Brain pericyte (primary cell): ENCODE measurements at regions not wholly inside any gene's neighbourhood (a gene's known extent, or its start where the extent isn't known, plus 50 kb on each side); places are given as distances from the start of the nearest gene placed in this dataset.

Experiments used
- DNase-seq: peaks from one replicate; pipeline ENCODE4 v3.0.0-alpha.2; 2012; ENCODE audit warnings: low read depth, low spot score

DNA sequence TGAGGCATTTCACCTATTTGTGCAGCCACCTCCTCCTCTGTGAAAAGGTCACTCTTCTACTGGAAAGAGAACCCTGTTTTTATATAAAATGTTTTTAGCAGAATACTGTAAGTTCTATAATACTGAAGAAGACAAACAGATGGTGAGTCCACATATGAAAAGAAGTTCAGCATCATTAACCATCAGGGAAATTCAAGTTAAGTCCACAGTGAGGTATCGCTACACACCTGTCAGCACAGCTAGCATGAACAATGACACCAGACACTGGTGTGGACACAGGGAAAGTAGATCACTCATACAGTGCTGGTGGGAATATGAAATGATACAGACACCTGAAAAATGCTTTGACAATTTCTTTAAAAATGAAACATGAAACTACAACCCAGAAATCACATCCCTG, 133.0 kb downstream of the MAD2L1 start:
- DNase-seq, result no peak

DNA sequence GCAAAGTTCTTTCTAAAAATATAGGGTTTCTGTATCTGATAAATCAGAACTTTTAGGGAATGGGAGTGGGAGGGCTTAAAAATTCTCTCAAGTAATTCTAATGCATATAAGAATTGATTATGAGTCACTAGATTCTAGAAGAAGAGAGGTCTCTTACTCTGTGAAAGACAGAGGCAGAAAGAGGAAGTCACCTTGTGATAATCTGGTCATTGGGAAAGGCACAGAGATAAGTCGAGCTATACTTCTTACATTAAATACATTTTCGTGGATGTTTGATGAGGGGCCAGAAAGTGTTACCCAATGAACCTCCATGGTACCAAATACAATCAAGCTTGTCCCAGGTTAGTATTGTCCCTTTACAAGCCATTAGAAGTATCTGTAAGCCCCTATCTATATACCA, 134.4 kb downstream of the MAD2L1 start:
- no peak for DNase-seq

DNA sequence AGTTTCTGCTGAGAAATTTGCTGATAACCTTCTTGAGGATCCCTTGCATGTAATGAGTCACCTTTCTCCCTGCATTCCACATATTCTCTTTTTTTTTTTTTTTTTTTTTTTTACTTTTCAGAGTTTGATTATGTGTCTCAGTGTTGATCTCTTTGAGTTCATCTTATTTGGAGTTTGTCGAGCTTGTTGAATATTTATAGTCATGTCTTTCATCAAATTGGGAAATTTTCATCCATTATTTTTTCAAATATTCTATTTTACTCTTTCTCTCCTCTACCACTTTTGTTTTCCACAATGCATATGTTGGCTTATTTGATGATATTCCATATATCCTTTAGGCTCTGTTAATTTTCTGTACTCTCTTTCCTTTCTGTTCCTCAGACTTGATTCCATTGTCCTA, 136.1 kb downstream of the MAD2L1 start:
- no peak for DNase-seq

DNA sequence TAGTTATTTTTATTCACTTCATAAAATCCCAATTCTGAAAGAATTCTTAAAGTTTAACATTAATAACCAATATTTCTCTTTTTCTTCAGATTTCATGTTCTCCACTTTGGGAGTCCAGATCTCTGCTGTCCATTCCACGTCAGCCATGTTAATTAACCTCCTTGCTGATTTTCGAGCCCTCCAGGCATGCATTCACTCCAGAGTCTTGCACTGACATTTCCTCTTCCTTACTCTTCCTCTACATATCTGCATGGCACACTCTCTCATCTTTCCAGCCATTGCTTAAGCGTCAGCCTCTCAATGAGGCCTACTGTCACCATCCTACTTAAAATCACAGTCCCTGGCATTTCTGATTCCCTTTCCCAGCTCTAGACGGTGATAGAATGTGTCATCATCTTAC, 144.8 kb downstream of the MAD2L1 start:
- no peak for DNase-seq

DNA sequence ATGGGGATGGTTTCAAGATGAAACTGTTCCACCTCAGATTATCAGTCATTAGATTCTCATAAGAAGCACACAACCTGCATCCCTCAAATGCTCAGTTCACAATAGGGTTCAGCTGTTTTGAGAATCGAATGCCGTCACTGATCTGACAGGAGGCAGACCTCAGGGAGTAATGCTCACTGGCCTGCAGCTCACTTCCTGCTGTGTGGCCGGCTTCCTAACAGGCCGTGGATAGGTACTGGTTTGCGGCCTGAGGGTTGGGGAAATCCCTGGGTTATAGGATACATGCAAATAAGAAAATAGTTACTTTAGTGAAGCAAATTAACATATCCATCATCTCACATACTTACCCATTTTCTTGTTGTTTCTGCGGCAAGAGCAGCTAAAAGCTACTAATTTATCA, 160.4 kb downstream of the MAD2L1 start:
- no peak for DNase-seq

DNA sequence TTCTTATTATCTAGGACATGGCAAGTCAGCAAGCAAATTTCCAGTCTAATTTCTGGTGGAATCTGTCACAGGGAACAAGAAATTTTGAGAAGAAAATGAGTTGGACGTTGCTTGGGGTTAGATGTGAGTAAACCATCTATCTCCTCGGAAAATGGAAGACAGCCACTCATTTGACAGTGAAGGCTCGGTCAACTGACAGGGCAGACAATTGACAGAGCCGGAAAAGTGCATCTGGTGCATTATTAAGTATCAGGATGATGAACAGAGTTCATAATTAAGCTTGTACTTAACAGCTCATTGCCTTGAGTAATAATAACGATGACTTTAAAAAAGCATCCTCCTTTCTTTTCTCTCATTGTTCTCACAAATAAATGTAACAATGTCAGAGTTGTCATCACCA, 168.4 kb downstream of the MAD2L1 start:
- no peak for DNase-seq

DNA sequence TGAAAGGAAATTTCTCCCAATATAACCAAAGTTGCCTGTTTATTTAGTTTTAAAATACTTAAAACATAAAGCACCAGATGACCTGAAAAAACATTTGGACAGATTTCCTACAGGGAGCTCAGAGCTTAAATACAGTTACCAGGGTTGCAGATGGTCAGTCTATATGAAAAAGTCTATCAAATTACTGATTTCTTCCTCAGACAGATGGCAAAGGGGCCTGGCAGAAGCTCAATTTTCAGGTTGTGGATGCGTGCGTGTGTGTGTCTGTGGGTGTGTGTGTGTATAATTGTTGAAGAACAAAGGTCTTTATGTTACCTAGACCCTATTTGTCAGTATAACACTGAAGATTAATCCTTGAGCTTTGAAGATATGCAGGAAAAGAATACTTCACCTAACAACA, 169.4 kb downstream of the MAD2L1 start:
- DNase-seq, result peak; percentile 44

DNA sequence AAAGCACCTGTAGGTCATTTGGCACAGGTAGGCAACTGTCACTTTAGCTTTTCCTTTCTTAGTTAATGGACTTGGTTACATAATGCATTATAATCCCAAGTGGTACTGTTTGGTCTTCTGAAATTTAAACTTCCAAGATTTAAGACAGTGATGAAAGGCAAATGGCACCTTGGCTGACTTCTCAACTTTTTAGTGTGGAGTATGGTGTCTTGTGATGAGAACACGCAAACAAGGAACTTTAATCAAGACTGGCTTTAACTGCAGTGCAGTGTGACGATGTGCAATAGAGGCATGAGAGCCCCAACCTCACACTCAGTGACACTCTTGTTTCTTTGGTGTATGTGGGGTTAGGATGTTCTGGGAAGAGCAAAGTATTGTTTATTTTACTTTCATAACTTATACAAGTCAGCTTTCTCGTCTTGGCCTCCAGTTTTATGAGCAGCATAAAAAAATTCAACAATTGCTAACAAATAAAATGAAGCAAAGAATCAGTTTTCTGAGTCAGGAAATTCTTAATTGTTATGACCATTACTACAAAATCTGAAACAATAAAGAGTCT, 171.9 kb downstream of the MAD2L1 start:
- no peak for DNase-seq

DNA sequence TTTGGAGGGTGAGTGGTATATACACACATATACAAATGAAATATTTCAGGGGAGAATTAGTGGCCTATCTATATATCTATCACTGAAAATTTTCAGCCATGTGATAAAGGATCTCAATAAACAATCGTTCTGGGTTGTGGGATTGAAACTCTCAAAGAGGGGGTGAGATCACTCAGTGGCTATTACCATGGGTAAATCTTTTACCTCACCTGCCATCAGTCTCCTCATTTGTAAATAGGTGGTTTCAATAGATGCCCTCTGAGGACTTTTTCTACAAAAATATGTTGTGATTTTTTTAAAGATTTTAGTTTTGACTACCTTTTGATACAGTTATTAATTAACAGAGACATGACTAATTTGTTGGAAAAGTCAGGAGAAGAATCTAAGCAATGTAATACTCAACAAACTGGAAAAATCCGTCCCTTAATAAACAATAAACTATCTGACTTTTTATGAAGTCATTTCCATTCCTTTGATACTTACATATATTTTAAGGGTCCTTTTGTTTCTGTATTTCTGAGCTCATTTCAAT, 192.8 kb downstream of the MAD2L1 start:
- DNase-seq, result no peak

DNA sequence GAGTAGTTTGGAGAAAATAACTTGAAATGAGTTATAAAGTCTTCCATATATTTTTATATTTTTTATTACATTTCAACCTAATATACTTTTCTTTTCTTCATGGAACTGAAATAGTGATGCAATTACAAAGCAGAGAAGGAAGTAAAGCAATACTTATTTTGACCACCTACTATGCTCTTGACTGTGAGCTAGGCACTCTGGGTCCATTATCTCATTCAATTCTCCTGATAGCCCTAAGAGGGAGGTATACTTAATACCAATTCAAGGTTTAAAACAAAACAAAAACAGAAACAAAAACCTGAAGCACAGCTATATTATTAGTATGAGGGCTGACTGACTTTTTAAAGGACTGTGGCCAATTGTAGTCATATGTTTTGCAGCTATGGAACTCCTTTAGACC, 193.5 kb downstream of the MAD2L1 start:
- DNase-seq, result no peak

DNA sequence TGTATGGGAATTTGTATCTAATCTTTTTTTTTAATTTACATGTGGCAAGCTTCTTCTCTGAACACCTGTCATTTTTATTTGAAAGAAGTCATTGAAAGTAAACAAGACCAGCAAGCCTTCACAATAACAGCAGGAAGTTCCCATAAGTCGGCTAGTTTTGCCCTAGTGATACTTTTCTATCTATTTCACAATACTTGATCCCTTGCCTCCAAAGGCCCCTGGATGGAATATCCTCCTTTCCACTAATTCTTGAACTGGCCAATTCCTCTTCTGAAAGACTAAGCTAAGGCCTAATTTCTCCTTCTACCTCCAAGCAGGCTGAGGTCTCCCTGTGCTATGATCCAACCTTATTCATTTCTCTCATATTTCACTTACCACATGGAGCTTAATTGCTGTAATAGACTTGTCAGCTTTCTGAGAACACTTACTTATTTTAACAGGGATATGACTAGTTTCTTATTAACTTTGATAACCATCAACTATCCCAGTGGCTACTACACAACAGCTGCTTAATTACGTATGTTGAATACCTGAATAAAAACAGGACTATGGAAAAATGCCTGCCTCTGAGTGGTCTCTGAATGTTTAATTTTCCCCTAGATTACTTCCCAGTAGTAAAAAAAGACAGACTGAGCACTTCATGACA, 194.2 kb downstream of the MAD2L1 start:
- no peak for DNase-seq

DNA sequence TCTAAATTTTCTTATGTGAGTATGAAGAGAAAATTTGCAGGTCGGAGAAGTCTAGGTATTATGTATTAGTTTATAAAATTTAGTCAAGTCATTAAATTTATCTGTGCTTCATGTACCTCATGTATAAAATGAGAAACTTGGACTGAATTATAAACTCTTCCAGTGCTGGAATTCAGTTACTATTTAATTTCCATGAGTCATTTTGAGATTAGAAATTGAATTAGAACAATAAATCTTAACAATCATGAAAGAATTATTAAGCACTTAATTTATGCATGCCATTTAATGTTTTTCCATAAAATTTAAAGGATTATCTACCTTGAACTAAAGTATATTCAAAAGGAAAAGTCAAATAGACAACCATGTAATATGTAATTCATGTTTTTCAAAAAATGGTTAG, 195.8 kb downstream of the MAD2L1 start:
- DNase-seq, result no peak

DNA sequence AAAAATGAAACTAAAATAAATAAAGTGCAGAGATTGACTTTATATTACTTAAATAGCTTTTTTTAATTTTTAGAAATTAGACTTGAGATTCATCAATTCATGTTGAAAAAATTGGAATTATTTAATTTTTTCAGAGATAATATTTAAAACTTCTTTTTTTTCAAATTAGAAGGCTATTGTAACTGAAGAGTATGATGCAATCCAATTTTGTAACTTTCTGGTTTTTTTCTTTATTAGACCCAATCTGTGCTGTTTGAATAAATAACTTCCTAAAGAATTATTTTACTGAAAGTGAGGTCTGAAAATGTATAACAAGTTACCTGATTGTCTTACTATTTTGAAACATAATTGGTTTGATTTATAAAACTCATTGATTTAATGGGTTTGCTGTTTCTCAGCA, 200.9 kb downstream of the MAD2L1 start:
- no peak for DNase-seq

DNA sequence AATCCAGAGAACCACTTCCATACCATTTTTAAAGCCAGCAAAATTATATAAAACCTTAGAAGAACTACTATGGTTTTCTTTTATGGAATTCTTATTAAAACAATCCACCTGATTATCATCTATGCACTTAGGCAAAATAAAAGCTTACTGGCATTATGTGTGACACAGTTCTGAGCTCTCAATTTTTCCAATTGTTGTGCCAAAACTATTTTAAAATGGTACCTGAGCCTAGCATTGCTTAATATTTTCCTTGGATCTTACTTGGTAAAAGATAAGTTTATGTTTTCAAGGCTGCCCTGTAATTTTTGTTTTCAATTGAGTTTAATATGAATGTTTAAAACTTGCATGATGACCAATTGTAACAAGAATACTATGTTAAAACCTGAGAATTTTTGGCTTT, 201.3 kb downstream of the MAD2L1 start:
- no peak for DNase-seq

DNA sequence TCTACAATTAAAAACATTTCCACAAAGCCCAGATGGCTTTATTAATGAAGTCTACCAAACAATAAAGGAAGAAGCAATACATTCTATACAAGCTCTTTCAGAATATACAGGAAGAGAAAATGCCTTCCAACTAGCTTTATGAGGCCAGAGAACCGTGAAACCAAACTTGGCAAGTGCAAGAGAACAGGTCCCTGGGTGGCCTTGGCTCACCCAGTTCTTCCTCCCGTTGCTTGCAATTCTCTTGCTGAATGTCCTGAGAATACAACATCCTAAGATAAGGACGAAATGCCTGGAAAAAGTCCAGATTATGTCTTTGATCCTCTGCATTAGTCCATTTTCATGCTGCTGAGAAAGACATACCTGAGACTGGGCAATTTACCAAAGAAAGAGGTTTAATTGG, 204.9 kb downstream of the MAD2L1 start:
- DNase-seq, result no peak

DNA sequence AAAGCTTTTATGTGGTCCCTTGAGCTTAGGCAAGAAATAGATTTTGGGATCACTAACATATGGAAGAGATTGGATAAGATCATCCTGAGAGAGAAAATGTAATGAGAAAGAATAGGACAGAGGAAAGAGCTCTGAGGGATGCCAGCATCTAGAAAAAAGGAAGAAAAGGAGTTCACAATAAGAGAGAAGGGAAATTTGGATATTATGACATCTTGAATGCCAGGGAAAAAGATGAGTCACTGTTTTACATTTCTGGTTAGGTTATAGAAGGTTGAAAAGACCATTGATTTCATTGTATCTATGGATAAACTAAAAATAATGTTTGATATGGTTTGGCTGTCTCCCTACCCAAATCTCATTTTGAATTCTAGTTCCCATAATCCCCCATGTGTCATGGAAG, 208.5 kb downstream of the MAD2L1 start:
- no peak for DNase-seq

DNA sequence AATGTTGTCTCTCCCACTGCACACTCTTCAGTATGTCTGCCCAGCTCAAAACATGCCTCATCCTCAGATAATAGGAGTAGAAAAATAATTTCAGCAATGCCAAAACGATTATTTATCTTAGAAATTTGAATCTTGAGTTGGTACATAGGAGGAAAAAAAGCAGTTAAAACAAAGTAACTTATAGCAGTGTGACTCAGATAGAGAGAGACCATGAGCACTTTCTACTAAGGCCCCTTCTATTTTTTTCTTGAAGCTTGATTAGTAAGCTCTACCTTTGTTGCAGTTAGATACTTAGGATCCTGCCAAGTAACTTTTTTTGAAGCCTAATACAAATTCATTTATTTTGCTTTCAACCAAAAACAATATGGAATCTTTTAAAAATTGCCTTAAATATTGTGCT, 212.3 kb downstream of the MAD2L1 start:
- DNase-seq, result no peak

DNA sequence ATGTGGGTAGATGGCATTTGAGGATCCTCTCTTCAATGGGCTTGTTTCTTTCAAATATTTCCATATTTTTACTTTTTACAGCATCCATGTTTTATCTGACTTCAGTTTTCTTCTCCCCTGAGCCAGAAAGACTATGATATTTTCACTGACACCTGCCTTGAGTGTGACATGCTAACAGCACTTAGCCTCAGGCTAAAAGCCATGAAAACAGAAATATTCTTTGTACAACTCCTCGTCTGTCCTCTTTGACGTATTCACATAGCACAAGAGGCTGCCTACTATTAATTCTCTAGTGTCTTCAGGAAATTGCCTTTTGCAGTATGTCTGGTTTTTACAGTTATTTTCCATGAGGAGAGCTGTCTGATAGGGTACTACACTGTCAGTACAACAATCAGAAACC, 215.0 kb downstream of the MAD2L1 start:
- DNase-seq, result no peak

DNA sequence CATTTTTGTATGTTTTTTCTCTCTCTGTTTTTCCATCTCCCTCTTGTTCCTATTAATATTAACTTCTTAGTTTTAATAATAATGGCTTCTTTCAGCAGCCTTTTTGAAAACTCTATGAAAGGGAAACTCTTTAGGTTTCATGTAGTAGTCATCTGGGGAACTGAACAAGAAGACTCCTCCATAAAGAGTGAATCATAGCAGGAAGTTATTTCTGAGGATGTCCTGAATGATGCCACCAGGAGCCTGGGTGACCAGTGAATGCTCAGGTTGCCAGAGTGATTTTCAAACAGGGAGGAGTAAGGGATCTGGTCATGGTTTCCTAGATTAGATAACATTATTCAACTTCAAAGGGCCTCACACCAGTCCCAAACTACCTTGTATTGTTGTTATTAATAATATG, 212.8 kb upstream of the PDE5A start:
- DNase-seq, result no peak

DNA sequence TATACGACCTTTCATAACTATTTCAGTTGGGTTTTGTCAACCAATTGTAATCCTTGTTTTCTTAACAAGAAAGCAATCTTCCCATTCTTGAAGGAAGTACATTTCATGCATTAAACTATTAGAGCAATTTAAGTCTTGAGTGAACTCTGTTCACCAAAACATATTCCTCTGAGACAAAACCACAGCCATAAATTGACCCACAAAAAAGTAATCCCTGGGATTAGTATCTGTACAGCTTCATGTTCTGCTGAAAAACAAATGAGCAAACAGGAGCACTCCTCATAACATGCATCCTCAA, 207.0 kb upstream of the PDE5A start:
- peak; percentile 64 for DNase-seq

DNA sequence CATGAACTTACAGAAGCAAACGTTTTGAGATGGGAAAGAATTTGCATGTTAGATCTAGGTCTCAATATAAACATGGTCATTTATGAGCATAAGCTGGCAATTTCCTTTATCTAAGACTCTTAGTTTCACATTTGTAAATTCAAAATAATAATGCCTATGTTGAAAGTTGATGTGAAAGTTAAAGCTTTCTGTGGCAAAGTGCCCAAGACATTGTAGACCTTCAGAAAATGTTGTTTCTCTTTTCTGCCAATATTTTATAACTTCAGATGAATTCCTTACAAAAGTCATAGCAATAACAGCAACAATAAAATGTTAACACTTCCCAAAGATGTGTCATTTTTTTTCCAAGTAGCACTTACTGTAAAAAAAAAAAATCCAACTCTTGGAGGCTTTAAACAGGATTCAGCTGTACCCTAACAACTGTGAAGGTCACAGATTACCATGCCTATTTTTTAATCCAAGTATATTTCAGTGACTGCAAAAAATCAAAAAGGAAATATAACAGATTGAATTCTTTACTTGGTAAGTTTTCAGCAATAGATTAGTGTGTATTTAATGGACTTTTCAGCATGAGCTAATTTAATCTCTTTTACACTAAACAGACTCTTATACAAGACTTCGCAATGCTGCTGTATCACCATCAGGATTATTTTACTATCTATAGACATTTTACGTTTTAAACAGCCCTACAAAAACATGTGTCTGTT, 206.5 kb upstream of the PDE5A start:
- no peak for DNase-seq

DNA sequence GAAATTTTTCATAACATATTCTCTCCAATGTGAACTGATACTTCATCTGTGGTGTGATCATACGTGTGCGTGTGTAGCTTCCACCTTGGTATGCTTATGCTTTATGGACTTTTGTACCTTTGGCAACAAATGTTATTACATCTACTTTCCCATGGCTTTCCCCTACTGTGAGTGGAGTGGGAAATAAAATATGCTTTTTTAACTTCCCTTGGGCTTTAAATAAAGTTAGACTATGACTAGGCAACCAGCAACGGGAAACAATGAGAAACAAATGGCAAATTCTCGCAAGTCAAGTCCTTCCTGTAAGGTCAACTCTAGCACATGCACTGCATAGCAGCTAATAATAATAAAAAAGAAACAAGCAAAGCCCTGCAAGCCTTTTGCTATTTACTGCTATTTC, 205.0 kb upstream of the PDE5A start:
- peak; percentile 86 for DNase-seq

DNA sequence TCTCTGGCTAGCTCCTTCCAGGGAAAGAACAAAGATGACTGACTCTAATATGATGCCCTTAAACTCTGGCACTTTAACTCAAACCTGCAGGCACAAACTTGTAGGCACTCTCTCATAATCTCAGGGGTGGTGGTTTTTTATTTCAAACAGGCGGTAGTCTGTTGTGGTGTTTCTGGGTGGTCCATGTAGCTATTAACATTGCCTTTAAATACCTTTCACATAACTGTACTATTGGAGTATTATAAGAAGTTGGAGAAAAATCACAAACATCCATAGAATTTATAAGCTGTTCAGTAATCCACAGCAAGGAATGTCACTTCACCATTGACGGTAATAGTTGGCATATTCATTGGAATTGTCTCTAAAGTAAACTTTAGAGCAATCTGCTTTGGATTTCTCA, 204.2 kb upstream of the PDE5A start:
- DNase-seq, result no peak
